EH (cell line): ENCODE measurements at regions not wholly inside any gene's neighbourhood (a gene's known extent, or its start where the extent isn't known, plus 50 kb on each side); places are given as distances from the start of the nearest gene placed in this dataset.

Source experiments
- DNase-seq: peaks from one replicate; pipeline ENCODE4 v3.0.0-alpha.2; 2015; ENCODE audit warnings: low read depth

GRCh38 chr1:234884701-234885100 lies 243.9 kb downstream of the TOMM20 start:
- DNase-seq: no peak

- DNase-seq: no peak
Observed at GRCh38 chr1:234884006-234884405, 244.6 kb downstream of the TOMM20 start.

- DNase-seq: no peak
Observed at GRCh38 chr1:234882898-234883297, 245.7 kb downstream of the TOMM20 start.

GRCh38 chr1:234881893-234882771 lies 246.5 kb downstream of the TOMM20 start:
- no peak for DNase-seq

GRCh38 chr1:234879147-234880080 lies 249.2 kb downstream of the TOMM20 start:
- DNase-seq: no peak

GRCh38 chr1:234878288-234878687 lies 250.3 kb downstream of the TOMM20 start:
- no peak for DNase-seq

GRCh38 chr1:234877761-234878160 lies 250.9 kb downstream of the TOMM20 start:
- no peak for DNase-seq

GRCh38 chr1:234875953-234876855 lies 252.4 kb downstream of the TOMM20 start:
- peak; percentile 42 for DNase-seq

GRCh38 chr1:234875328-234875952 lies 253.2 kb downstream of the TOMM20 start:
- DNase-seq: no peak

GRCh38 chr1:234874291-234875288 lies 254.0 kb downstream of the TOMM20 start:
- DNase-seq: no peak

- DNase-seq: peak; percentile 35
Observed at GRCh38 chr1:234871710-234872271, 256.8 kb downstream of the TOMM20 start.

GRCh38 chr1:234871039-234871709 lies 257.5 kb downstream of the TOMM20 start:
- no peak for DNase-seq

- no peak for DNase-seq
Observed at GRCh38 chr1:234870020-234870981, 258.3 kb downstream of the TOMM20 start.

GRCh38 chr1:234869182-234870019 lies 259.2 kb downstream of the TOMM20 start:
- no peak for DNase-seq

- DNase-seq: no peak
Observed at GRCh38 chr1:234868296-234869147, 258.5 kb upstream of the IRF2BP2 start.
